IMR-90 (cell line): ENCODE measurements at regions not wholly inside any gene's neighbourhood (a gene's known extent, or its start where the extent isn't known, plus 50 kb on each side); places are given as distances from the start of the nearest gene placed in this dataset.

Experiments used
- ATAC-seq: fragments of 200-7000 bp; cut with Tn5 transposase; 2 replicates; pipeline ENCODE4 v1.9.1; 2020; ENCODE audit warnings: low read depth, mild to moderate bottlenecking, moderate library complexity
- BruUV-seq: library from RNA; stranded (reverse); fragments of 400-500 nt; replicated peaks from 2 replicates; lab custom pipeline; 2021; lab: Mats Ljungman, UMichigan
- CTCF ChIA-PET: fragments of 300-600 bp; formaldehyde crosslinking; extraction: SDS; loops from one replicate; lab custom pipeline; 2021; ENCODE audit warnings: antibody characterized with exemption; lab: Yijun Ruan, JAX
- POLR2A ChIA-PET: fragments of 300-600 bp; sonication (Branson Sonifier 250); formaldehyde crosslinking; loops from one replicate; lab custom pipeline; 2022; ENCODE audit warnings: antibody characterized with exemption; ENCODE audit not compliant: unreplicated experiment; lab: Charles Lee
- DNase-seq: peaks from one replicate; pipeline ENCODE4 v3.0.0; 2013
- H2AFZ ChIP-seq: replicated peaks from 2 replicates; pipeline ENCODE3; 2013; ENCODE audit warnings: low read length, mild to moderate bottlenecking; ENCODE audit not compliant: poor library complexity
- H2AK5ac ChIP-seq: 2 replicates; pipeline ENCODE4 v1.6.1; 2013; ENCODE audit warnings: low read depth, low read length, inconsistent platforms
- H2AK9ac ChIP-seq: replicated peaks from 2 replicates; pipeline ENCODE3; 2013; ENCODE audit warnings: mild to moderate bottlenecking, low read depth, low read length, moderate library complexity; ENCODE audit not compliant: poor library complexity
- H2BK120ac ChIP-seq: 2 replicates; pipeline ENCODE4 v1.6.1; 2013; ENCODE audit warnings: low read depth, low read length, inconsistent platforms
- H2BK15ac ChIP-seq: 3 replicates; pipeline ENCODE4 v1.6.1; 2013; ENCODE audit warnings: low read depth, low read length, inconsistent platforms
- H2BK20ac ChIP-seq: 2 replicates; pipeline ENCODE4 v1.6.1; 2013; ENCODE audit warnings: low read depth, mild to moderate bottlenecking, inconsistent platforms, low read length, moderate library complexity
- H2BK5ac ChIP-seq: 2 replicates; pipeline ENCODE4 v1.6.1; 2013; ENCODE audit warnings: mild to moderate bottlenecking, low read depth, low read length, inconsistent platforms; ENCODE audit not compliant: poor library complexity, severe bottlenecking
- H3K14ac ChIP-seq: replicated peaks from 2 replicates; pipeline ENCODE4 v1.6.1; 2013; ENCODE audit warnings: low read depth, low read length, inconsistent platforms
- H3K18ac ChIP-seq: 2 replicates; pipeline ENCODE4 v1.6.1; 2013; ENCODE audit warnings: low read depth, low read length, control low read depth
- H3K23ac ChIP-seq: 2 replicates; pipeline ENCODE4 v1.6.1; 2013; ENCODE audit warnings: low read depth, low read length, inconsistent platforms
- H3K27ac ChIP-seq: 2 replicates; pipeline ENCODE4 v1.5.1; 2013; ENCODE audit warnings: mild to moderate bottlenecking, control low read depth, low read length; ENCODE audit not compliant: insufficient read depth
- H3K27me3 ChIP-seq: 2 replicates; pipeline ENCODE4 v1.6.1; 2013; ENCODE audit warnings: low read length; ENCODE audit not compliant: control insufficient read depth, insufficient read depth
- H3K36me3 ChIP-seq: 2 replicates; pipeline ENCODE4 v1.6.1; 2013; ENCODE audit warnings: low read length, mixed read lengths; ENCODE audit not compliant: control insufficient read depth, insufficient read depth
- H3K4ac ChIP-seq: 2 replicates; pipeline ENCODE4 v1.6.1; 2013; ENCODE audit warnings: low read depth, low read length, inconsistent platforms
- H3K4me1 ChIP-seq: 2 replicates; pipeline ENCODE4 v1.6.1; 2013; ENCODE audit warnings: low read length, mixed read lengths; ENCODE audit not compliant: control insufficient read depth, insufficient read depth
- H3K4me2 ChIP-seq: 2 replicates; pipeline ENCODE4 v1.6.1; 2013; ENCODE audit warnings: low read depth, mild to moderate bottlenecking, control low read depth, low read length, moderate library complexity
- H3K4me3 ChIP-seq: 2 replicates; pipeline ENCODE4 v1.5.1; 2013; ENCODE audit warnings: low read depth, mild to moderate bottlenecking, control low read depth, low read length, moderate library complexity; ENCODE audit not compliant: insufficient read depth
- H3K56ac ChIP-seq: 2 replicates; pipeline ENCODE4 v1.6.1; 2013; ENCODE audit warnings: low read length, inconsistent platforms; ENCODE audit not compliant: insufficient read depth; ENCODE audit errors: extremely low read depth
- H3K79me1 ChIP-seq, 2 experiments: 2 replicates each; pipeline ENCODE4 v1.6.1; 2013; ENCODE audit warnings: low read length in 2 of 2, inconsistent platforms in 1 of 2, low read depth in 1 of 2
- H3K9ac ChIP-seq: 2 replicates; pipeline ENCODE4 v1.6.1; 2013; ENCODE audit warnings: low read depth, low read length, control low read depth
- H3K9me1 ChIP-seq: 2 replicates; pipeline ENCODE4 v1.6.1; 2013; ENCODE audit warnings: low read length, inconsistent platforms; ENCODE audit not compliant: insufficient read depth
- H3K9me3 ChIP-seq: 2 replicates; pipeline ENCODE4 v1.6.1; 2013; ENCODE audit warnings: low read length; ENCODE audit not compliant: control insufficient read depth, insufficient read depth
- H4K20me1 ChIP-seq: 2 replicates; pipeline ENCODE4 v1.6.1; 2013; ENCODE audit warnings: low read length, inconsistent platforms; ENCODE audit not compliant: insufficient read depth
- H4K5ac ChIP-seq: 2 replicates; pipeline ENCODE4 v1.6.1; 2013; ENCODE audit warnings: mild to moderate bottlenecking, low read depth, low read length, control low read depth
- H4K8ac ChIP-seq, 2 experiments: 2 replicates each; pipeline ENCODE4 v1.6.1; 2013; ENCODE audit warnings: low read depth in 2 of 2, low read length in 2 of 2, control low read depth in 1 of 2, inconsistent platforms in 1 of 2
- H4K91ac ChIP-seq: 2 replicates; pipeline ENCODE4 v1.6.1; 2013; ENCODE audit warnings: low read depth, low read length, inconsistent platforms; ENCODE audit not compliant: insufficient read depth
- BHLHE40 ChIP-seq: fragments of 150-350 bp; IDR thresholded peaks from 2 replicates; pipeline ENCODE4 v1.6.1; 2016; ENCODE audit warnings: mild to moderate bottlenecking, low read depth, low read length
- CTCF ChIP-seq: conservative IDR thresholded peaks from 2 replicates; pipeline ENCODE4 v1.5.1; 2012; ENCODE audit warnings: mild to moderate bottlenecking, low read depth, low read length, improper control_type of control experiment
- FOS ChIP-seq: fragments of 150-350 bp; IDR thresholded peaks from 2 replicates; pipeline ENCODE4 v1.6.1; 2016; ENCODE audit warnings: low read depth, low read length
- MXI1 ChIP-seq: IDR thresholded peaks from 2 replicates; pipeline ENCODE4 v1.6.1; 2012; ENCODE audit warnings: low read depth, mild to moderate bottlenecking, low read length, moderate library complexity, borderline replicate concordance
- POLR2A ChIP-seq: IDR thresholded peaks from 2 replicates; pipeline ENCODE4 v1.6.1; 2012; ENCODE audit warnings: mild to moderate bottlenecking, low read depth, low read length
- WGBS, 2 experiments: methylation state at CpG; one replicate each; pipeline versions ENCODE4 v1.1.5 to v1.1.7; 2013; ENCODE audit warnings: missing lambda C conversion rate in 2 of 2; ENCODE audit not compliant: insufficient read length in 1 of 2; ENCODE audit errors: extremely low coverage in 2 of 2; 5-methylcytosine and 5-hydroxymethylcytosine counted together
- dilution Hi-C: fragments of 300-500 bp; cut with HindIII; formaldehyde crosslinking; loops from one replicate; pipeline ENCODE4 v1.14.3; 2018; ENCODE audit warnings: low sequenced_read_pairs; ENCODE audit not compliant: unreplicated experiment
- in situ Hi-C: fragments of 300-500 bp; cut with MboI; formaldehyde crosslinking; loops from 3 replicates; pipeline ENCODE4 v1.14.3; 2019; ENCODE audit warnings: low sequenced_read_pairs, inconsistent platforms, mixed read lengths
- intact Hi-C: fragments of 100-400 bp; cut with micrococcal nuclease; formaldehyde crosslinking; loops from 2 replicates; pipeline ENCODE4 v1.10.0; 2022

- no peak overlapping the region; the same call in 1 of the 2 replicates for H3K56ac ChIP-seq
- H3K36me3 ChIP-seq = no peaks in the 10 kb centered on the region
- no peak overlapping the region for H2AK5ac ChIP-seq
- H3K14ac ChIP-seq = no peak overlapping the region
- WGBS, 2 experiments = no CpG with 5 or more reads among the region's 1 CpG
- no peak overlapping the region for H2BK20ac ChIP-seq
- no TSS peak for BruUV-seq
- H3K23ac ChIP-seq = no peak overlapping the region
- no peak overlapping the region for H2BK120ac ChIP-seq
- in situ Hi-C loops (no loop called here), dilution Hi-C loops (no loop called here), intact Hi-C loops (loop anchor here (5.0 kb wide), 1 partner anchor 272 kb away; no protein-coding TSS in a partner anchor)
- H2AK9ac ChIP-seq = no peak overlapping the region
- no peak overlapping the region for H3K18ac ChIP-seq
- H4K91ac ChIP-seq = no peak overlapping the region
- no peak overlapping the region for H4K5ac ChIP-seq
- H4K8ac ChIP-seq = no peak overlapping the region
- H4K20me1 ChIP-seq = no peaks in the 10 kb centered on the region
- H2AFZ ChIP-seq = no peak overlapping the region
- ChIA-PET POLR2A (no interaction called here), CTCF (no interaction called here)
- H3K9ac ChIP-seq = no peak overlapping the region
- DNase-seq (peak; percentile 68), ATAC-seq (peak; percentile 69)
- H3K4ac ChIP-seq = no peak overlapping the region
- peak overlapping the region; percentile 26; the same call in 1 of the 2 replicates for H3K4me2 ChIP-seq
- H2BK15ac ChIP-seq = no peak overlapping the region
- peaks cover 6% of the 10 kb centered on the region; the same call in 1 of the 2 replicates for H3K4me1 ChIP-seq
- no peaks in the 10 kb centered on the region for H3K9me1 ChIP-seq
- no peak overlapping the region for H3K4me3 ChIP-seq
- no peaks in the 10 kb centered on the region for H3K79me1 ChIP-seq
- H2BK5ac ChIP-seq = peak overlapping the region; percentile 93
- H3K27ac ChIP-seq = no peak overlapping the region
- H3K9me3 ChIP-seq = no peaks in the 10 kb centered on the region
- H3K27me3 ChIP-seq = no peaks in the 10 kb centered on the region
- no peak for TF ChIP-seq FOS
- TF ChIP-seq BHLHE40 = no peak
- TF ChIP-seq POLR2A = no peak
- TF ChIP-seq CTCF = no peak
- TF ChIP-seq MXI1 = no peak
Measured at GRCh38 chr5:8729437-8729836, 816.4 kb downstream of the SEMA5A start.
